RWPE2 (cell line): ENCODE measurements at regions not wholly inside any gene's neighbourhood (a gene's known extent, or its start where the extent isn't known, plus 50 kb on each side); places are given as distances from the start of the nearest gene placed in this dataset.
A peak's percentile ranks its signal among the peaks of the same experiment; 100 is the strongest.

Experiments
- ATAC-seq: fragments of 200-7000 bp; cut with Tn5 transposase; 3 replicates; pipeline ENCODE4 v1.9.1; 2021; ENCODE audit warnings: low read depth
- DNase-seq: peaks from one replicate; pipeline ENCODE4 v3.0.0-alpha.2; 2020; ENCODE audit warnings: low spot score
- H3K27ac ChIP-seq: fragments of 450-650 bp; 2 replicates; pipeline ENCODE4 v1.5.1; 2017; ENCODE audit warnings: mild to moderate bottlenecking; ENCODE audit not compliant: poor library complexity, severe bottlenecking
- H3K27me3 ChIP-seq: fragments of 250-450 bp; sonication (Bioruptor Pico); 2 replicates; pipeline ENCODE4 v1.5.1; 2021; ENCODE audit warnings: mild to moderate bottlenecking, moderate library complexity; ENCODE audit not compliant: insufficient read depth, poor library complexity, severe bottlenecking
- H3K36me3 ChIP-seq: fragments of 250-450 bp; sonication (Bioruptor Pico); 2 replicates; pipeline ENCODE4 v1.5.1; 2020; ENCODE audit warnings: low read depth, mild to moderate bottlenecking, moderate library complexity
- H3K4me1 ChIP-seq: fragments of 250-450 bp; sonication (Bioruptor Pico); 2 replicates; pipeline ENCODE4 v1.5.1; 2021; ENCODE audit warnings: mild to moderate bottlenecking, moderate library complexity; ENCODE audit not compliant: insufficient read depth, poor library complexity, severe bottlenecking
- H3K4me3 ChIP-seq: fragments of 250-450 bp; sonication (Bioruptor Pico); 2 replicates; pipeline ENCODE4 v1.5.1; 2021; ENCODE audit warnings: mild to moderate bottlenecking, moderate library complexity; ENCODE audit not compliant: severe bottlenecking
- H3K9me3 ChIP-seq: fragments of 250-450 bp; sonication (Bioruptor Pico); 2 replicates; pipeline ENCODE4 v1.5.1; 2021; ENCODE audit warnings: mild to moderate bottlenecking, moderate library complexity; ENCODE audit not compliant: severe bottlenecking
- TF ChIP-seq, protein P1 (sequence below): fragments of 450-650 bp; IDR thresholded peaks from one replicate; pipeline ENCODE4 v1.5.1; 2017; ENCODE audit warnings: mild to moderate bottlenecking, moderate library complexity; ENCODE audit not compliant: poor library complexity, severe bottlenecking

- ATAC-seq (no peak), DNase-seq (no peak)
- H3K9me3 ChIP-seq = no peaks in the 10 kb centered on the region
- H3K27ac ChIP-seq = no peak overlapping the region
- H3K4me1 ChIP-seq = no peaks in the 10 kb centered on the region
- H3K27me3 ChIP-seq = peaks cover 5% of the 10 kb centered on the region
- H3K36me3 ChIP-seq = no peaks in the 10 kb centered on the region
- TF ChIP-seq, protein P1, sequence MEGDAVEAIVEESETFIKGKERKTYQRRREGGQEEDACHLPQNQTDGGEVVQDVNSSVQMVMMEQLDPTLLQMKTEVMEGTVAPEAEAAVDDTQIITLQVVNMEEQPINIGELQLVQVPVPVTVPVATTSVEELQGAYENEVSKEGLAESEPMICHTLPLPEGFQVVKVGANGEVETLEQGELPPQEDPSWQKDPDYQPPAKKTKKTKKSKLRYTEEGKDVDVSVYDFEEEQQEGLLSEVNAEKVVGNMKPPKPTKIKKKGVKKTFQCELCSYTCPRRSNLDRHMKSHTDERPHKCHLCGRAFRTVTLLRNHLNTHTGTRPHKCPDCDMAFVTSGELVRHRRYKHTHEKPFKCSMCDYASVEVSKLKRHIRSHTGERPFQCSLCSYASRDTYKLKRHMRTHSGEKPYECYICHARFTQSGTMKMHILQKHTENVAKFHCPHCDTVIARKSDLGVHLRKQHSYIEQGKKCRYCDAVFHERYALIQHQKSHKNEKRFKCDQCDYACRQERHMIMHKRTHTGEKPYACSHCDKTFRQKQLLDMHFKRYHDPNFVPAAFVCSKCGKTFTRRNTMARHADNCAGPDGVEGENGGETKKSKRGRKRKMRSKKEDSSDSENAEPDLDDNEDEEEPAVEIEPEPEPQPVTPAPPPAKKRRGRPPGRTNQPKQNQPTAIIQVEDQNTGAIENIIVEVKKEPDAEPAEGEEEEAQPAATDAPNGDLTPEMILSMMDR = no peak
- no peak overlapping the region for H3K4me3 ChIP-seq
These were observed 67.4 kb upstream of the TRPC7 start for GRCh38 chr5:136432705-136433104.

- H3K9me3 ChIP-seq = no peaks in the 10 kb centered on the region
- peaks cover 14% of the 10 kb centered on the region for H3K27me3 ChIP-seq
- H3K36me3 ChIP-seq = no peaks in the 10 kb centered on the region
- ATAC-seq = no peak
- no peak for DNase-seq
- no peak overlapping the region for H3K4me3 ChIP-seq
- no peaks in the 10 kb centered on the region for H3K4me1 ChIP-seq
- TF ChIP-seq, protein P1 = no peak
- H3K27ac ChIP-seq = no peak overlapping the region
These were observed 64.7 kb upstream of the TRPC7 start for GRCh38 chr5:136430081-136430480.

GRCh38 chr5:136427426-136427825 lies 62.1 kb upstream of the TRPC7 start:
- H3K4me3 ChIP-seq = no peak overlapping the region
- H3K27ac ChIP-seq = no peak overlapping the region
- no peaks in the 10 kb centered on the region for H3K4me1 ChIP-seq
- no peaks in the 10 kb centered on the region for H3K9me3 ChIP-seq
- TF ChIP-seq, protein P1 = no peak
- ATAC-seq (no peak), DNase-seq (no peak)
- H3K36me3 ChIP-seq = no peaks in the 10 kb centered on the region
- H3K27me3 ChIP-seq = peaks cover 14% of the 10 kb centered on the region

GRCh38 chr5:136425921-136426320 lies 60.6 kb upstream of the TRPC7 start:
- TF ChIP-seq, protein P1 = no peak

GRCh38 chr5:136424835-136425584 lies 59.7 kb upstream of the TRPC7 start:
- Histone ChIP-seq H3K36me3 (no peaks in the 10 kb centered on the region), H3K4me1 (no peaks in the 10 kb centered on the region), H3K27ac (no peak overlapping the region), H3K4me3 (no peak overlapping the region), H3K9me3 (no peaks in the 10 kb centered on the region), H3K27me3 (peaks cover 19% of the 10 kb centered on the region)
- TF ChIP-seq, protein P1 = peak; percentile 82
- DNase-seq (no peak), ATAC-seq (peak; percentile 68; the same call in 2 of the 3 replicates)

More at GRCh38 chr5:136425921-136426320, 60.6 kb upstream of the TRPC7 start:
- Histone ChIP-seq H3K36me3 (no peaks in the 10 kb centered on the region), H3K9me3 (no peaks in the 10 kb centered on the region), H3K27me3 (peaks cover 14% of the 10 kb centered on the region), H3K27ac (no peak overlapping the region), H3K4me1 (no peaks in the 10 kb centered on the region), H3K4me3 (no peak overlapping the region)
- DNase-seq = no peak
- no peak for ATAC-seq
